Right atrium auricular region (tissue), 2 donors: ENCODE measurements at regions not wholly inside any gene's neighbourhood (a gene's known extent, or its start where the extent isn't known, plus 50 kb on each side); places are given as distances from the start of the nearest gene placed in this dataset.

Source experiments
- DNase-seq: peaks from one replicate; pipeline ENCODE4 v3.0.0-alpha.2; 2019; ENCODE audit warnings: low spot score
- H3K27ac ChIP-seq, 2 donors: fragments of 200-600 bp; sonication (generic); 1 replicate in 1 of 2; 2 replicates in 1 of 2; pipeline ENCODE4 v1.5.1; 2016 to 2019
- H3K27me3 ChIP-seq, 2 donors: fragments of 200-600 bp; sonication (generic); one replicate each; pipeline versions ENCODE4 v1.5.1 to v1.6.0; 2017 to 2019
- H3K36me3 ChIP-seq: fragments of 200-600 bp; sonication (generic); one replicate; pipeline ENCODE4 v1.5.1; 2016
- H3K4me1 ChIP-seq, 2 donors: fragments of 200-600 bp; sonication (generic); one replicate each; pipeline versions ENCODE4 v1.5.1 to v1.6.0; 2017 to 2019
- H3K4me3 ChIP-seq, 2 donors: fragments of 200-600 bp; sonication (generic); 1 replicate in 1 of 2; 2 replicates in 1 of 2; pipeline ENCODE4 v1.5.1; 2017 to 2019; ENCODE audit warnings: mild to moderate bottlenecking in 1 of 2, moderate library complexity in 1 of 2
- H3K9me3 ChIP-seq, 2 donors: fragments of 200-600 bp; sonication (generic); one replicate each; pipeline ENCODE4 v1.5.1; 2019
- CTCF ChIP-seq, 2 donors: fragments of 200-600 bp; sonication (generic); IDR thresholded peaks; one replicate each; pipeline ENCODE4 v1.5.1; 2019; ENCODE audit warnings: antibody characterized with exemption in 2 of 2

GRCh38 chr2:142778289-142778688 is 99.2 kb upstream of the KYNU start:
- TF ChIP-seq CTCF (IDR thresholded peaks at IDR 0.05): no peak
- Histone ChIP-seq H3K9me3 (peaks cover 0 to 8% of the 10 kb centered on the region in 2 donors), H3K27ac (no peak overlapping the region), H3K36me3 (no peaks in the 10 kb centered on the region), H3K27me3 (no peaks in the 10 kb centered on the region), H3K4me1 (no peaks in the 10 kb centered on the region), H3K4me3 (no peak overlapping the region)
- no peak for DNase-seq

GRCh38 chr2:142777742-142778141 is 99.7 kb upstream of the KYNU start:
- no peak for TF ChIP-seq CTCF (IDR thresholded peaks at IDR 0.05)

GRCh38 chr2:142769761-142770160 is 107.7 kb upstream of the KYNU start:
- H3K4me1 ChIP-seq: no peaks in the 10 kb centered on the region
- H3K36me3 ChIP-seq: no peaks in the 10 kb centered on the region
- no peak overlapping the region for H3K4me3 ChIP-seq
- no peak for TF ChIP-seq CTCF (IDR thresholded peaks at IDR 0.05)
- peaks cover 0 to 17% of the 10 kb centered on the region in 2 donors for H3K9me3 ChIP-seq
- no peak for DNase-seq
- no peak overlapping the region for H3K27ac ChIP-seq
- no peaks in the 10 kb centered on the region for H3K27me3 ChIP-seq

More at GRCh38 chr2:142777742-142778141, 99.7 kb upstream of the KYNU start:
- Histone ChIP-seq H3K9me3 (peaks cover 0 to 8% of the 10 kb centered on the region in 2 donors), H3K27ac (no peak overlapping the region), H3K4me3 (no peak overlapping the region), H3K4me1 (no peaks in the 10 kb centered on the region), H3K36me3 (no peaks in the 10 kb centered on the region), H3K27me3 (no peaks in the 10 kb centered on the region)
- no peak for DNase-seq

GRCh38 chr2:142767847-142768246 is 109.6 kb upstream of the KYNU start:
- peaks cover 0 to 17% of the 10 kb centered on the region in 2 donors for H3K9me3 ChIP-seq
- H3K36me3 ChIP-seq: no peaks in the 10 kb centered on the region
- no peak for DNase-seq
- H3K27ac ChIP-seq: no peak overlapping the region
- no peak overlapping the region for H3K4me3 ChIP-seq
- TF ChIP-seq CTCF (IDR thresholded peaks at IDR 0.05): no peak
- no peaks in the 10 kb centered on the region for H3K4me1 ChIP-seq
- H3K27me3 ChIP-seq: no peaks in the 10 kb centered on the region

- Histone ChIP-seq H3K4me3 (no peak overlapping the region), H3K4me1 (no peaks in the 10 kb centered on the region), H3K36me3 (no peaks in the 10 kb centered on the region), H3K27me3 (no peaks in the 10 kb centered on the region), H3K9me3 (peaks cover 0 to 7% of the 10 kb centered on the region in 2 donors), H3K27ac (no peak overlapping the region)
- no peak for DNase-seq
- TF ChIP-seq CTCF (IDR thresholded peaks at IDR 0.05): no peak
Observed at GRCh38 chr2:142758973-142759372, 118.5 kb upstream of the KYNU start.

GRCh38 chr2:142757111-142757510 is 120.4 kb upstream of the KYNU start:
- Histone ChIP-seq H3K27ac (no peak overlapping the region), H3K36me3 (no peaks in the 10 kb centered on the region), H3K9me3 (no peaks in the 10 kb centered on the region), H3K27me3 (no peaks in the 10 kb centered on the region), H3K4me3 (no peak overlapping the region), H3K4me1 (no peaks in the 10 kb centered on the region)
- no peak for DNase-seq
- TF ChIP-seq CTCF (IDR thresholded peaks at IDR 0.05): no peak
